ENCODE measurements at regions not wholly inside any gene's neighbourhood (a gene's known extent, or its start where the extent isn't known, plus 50 kb on each side); places are given as distances from the start of the nearest gene placed in this dataset.

GRCh38 chr11:119788096-119788883, 59.3 kb upstream of the NECTIN1 start:
- Histone ChIP-seq H3K4me1 (ENCODE audit: control insufficient read depth in 2 of 2, insufficient read depth in 2 of 2, low read length in 2 of 2) (peaks cover 0 to 2% of the 10 kb centered on the region in 2 donors), H3K36me3 (ENCODE audit: control insufficient read depth in 2 of 2, insufficient read depth in 2 of 2, low read length in 2 of 2) (no peaks in the 10 kb centered on the region), H3K4me3 (ENCODE audit: low read length in 2 of 2) (no peak overlapping the region), H3K27ac (ENCODE audit: low read depth in 2 of 2, low read length in 2 of 2) (no peak overlapping the region), H3K27me3 (ENCODE audit: control insufficient read depth in 2 of 2, insufficient read depth in 2 of 2, low read length in 2 of 2) (peaks cover 0 to 4% of the 10 kb centered on the region in 2 donors), H3K9me3 (ENCODE audit: control insufficient read depth in 2 of 2, low read length in 2 of 2) (no peaks in the 10 kb centered on the region), H3K9ac (ENCODE audit: low read depth in 1 of 2, low read length in 2 of 2) (no peak overlapping the region)

DNA sequence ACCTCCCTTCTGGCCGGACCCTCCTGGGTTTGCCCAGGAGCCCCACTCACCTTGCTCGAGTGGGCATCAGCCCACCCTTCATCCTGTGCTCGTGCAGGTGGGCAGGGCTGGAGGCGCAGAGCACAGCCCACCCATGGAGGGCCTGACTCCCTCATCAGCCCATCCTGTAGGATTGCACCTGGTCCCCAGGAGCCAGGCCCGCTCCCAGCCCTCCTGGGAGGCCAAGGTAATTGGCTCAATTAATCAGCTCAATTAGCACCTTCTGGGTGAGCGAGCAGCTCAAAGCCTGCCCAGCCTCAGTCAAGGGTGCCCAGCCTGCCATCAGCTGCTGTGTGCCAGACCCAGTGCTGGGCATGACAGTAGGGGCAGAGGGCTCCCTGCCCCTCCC, 58.1 kb upstream of the NECTIN1 start:
- H3K36me3 ChIP-seq (ENCODE audit: control insufficient read depth in 2 of 2, insufficient read depth in 2 of 2, low read length in 2 of 2), result no peaks in the 10 kb centered on the region

GRCh38 chr11:119786431-119787073, 57.6 kb upstream of the NECTIN1 start:
- no peak overlapping the region for H3K9ac ChIP-seq (ENCODE audit: low read depth in 1 of 2, low read length in 2 of 2)
- peaks cover 0 to 2% of the 10 kb centered on the region in 2 donors for H3K4me1 ChIP-seq (ENCODE audit: control insufficient read depth in 2 of 2, insufficient read depth in 2 of 2, low read length in 2 of 2)
- no peak overlapping the region for H3K4me3 ChIP-seq (ENCODE audit: low read length in 2 of 2)
- no peaks in the 10 kb centered on the region for H3K9me3 ChIP-seq (ENCODE audit: control insufficient read depth in 2 of 2, low read length in 2 of 2)
- no peak overlapping the region for H3K27ac ChIP-seq (ENCODE audit: low read depth in 2 of 2, low read length in 2 of 2)
- no peaks in the 10 kb centered on the region for H3K36me3 ChIP-seq (ENCODE audit: control insufficient read depth in 2 of 2, insufficient read depth in 2 of 2, low read length in 2 of 2)
- peaks cover 0 to 4% of the 10 kb centered on the region in 2 donors for H3K27me3 ChIP-seq (ENCODE audit: control insufficient read depth in 2 of 2, insufficient read depth in 2 of 2, low read length in 2 of 2)

More for the DNA sequence above, 58.1 kb upstream of the NECTIN1 start:
- H3K9me3 ChIP-seq (ENCODE audit: control insufficient read depth in 2 of 2, low read length in 2 of 2), result no peaks in the 10 kb centered on the region
- H3K27ac ChIP-seq (ENCODE audit: low read depth in 2 of 2, low read length in 2 of 2), result no peak overlapping the region
- peaks cover 0 to 2% of the 10 kb centered on the region in 2 donors for H3K4me1 ChIP-seq (ENCODE audit: control insufficient read depth in 2 of 2, insufficient read depth in 2 of 2, low read length in 2 of 2)
- H3K4me3 ChIP-seq (ENCODE audit: low read length in 2 of 2), result no peak overlapping the region
- H3K9ac ChIP-seq (ENCODE audit: low read depth in 1 of 2, low read length in 2 of 2), result no peak overlapping the region
- peaks cover 0 to 4% of the 10 kb centered on the region in 2 donors for H3K27me3 ChIP-seq (ENCODE audit: control insufficient read depth in 2 of 2, insufficient read depth in 2 of 2, low read length in 2 of 2)

DNA sequence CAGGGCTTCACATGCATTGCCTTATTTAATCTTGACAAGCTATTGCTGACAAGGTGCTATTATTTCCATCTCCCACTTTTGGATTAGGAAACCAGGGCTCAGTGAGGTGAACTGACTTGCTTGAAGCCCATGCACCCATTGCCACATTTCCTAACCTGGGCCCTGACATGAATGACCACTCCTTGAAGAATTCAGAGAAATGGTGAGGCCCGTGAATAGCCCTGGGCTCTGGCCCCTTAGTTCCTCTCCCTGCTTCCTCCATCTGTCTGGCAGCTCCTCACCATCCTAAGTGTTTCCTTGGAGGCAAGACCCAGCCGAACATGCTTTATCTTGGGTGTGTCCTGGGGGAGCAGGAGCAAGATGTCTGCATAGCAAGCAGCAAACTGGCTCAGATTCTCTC, 56.1 kb upstream of the NECTIN1 start:
- Histone ChIP-seq H3K9ac (ENCODE audit: low read depth in 1 of 2, low read length in 2 of 2) (no peak overlapping the region), H3K27ac (ENCODE audit: low read depth in 2 of 2, low read length in 2 of 2) (no peak overlapping the region), H3K4me1 (ENCODE audit: control insufficient read depth in 2 of 2, insufficient read depth in 2 of 2, low read length in 2 of 2) (no peaks in the 10 kb centered on the region), H3K4me3 (ENCODE audit: low read length in 2 of 2) (no peak overlapping the region), H3K9me3 (ENCODE audit: control insufficient read depth in 2 of 2, low read length in 2 of 2) (no peaks in the 10 kb centered on the region), H3K36me3 (ENCODE audit: control insufficient read depth in 2 of 2, insufficient read depth in 2 of 2, low read length in 2 of 2) (no peaks in the 10 kb centered on the region), H3K27me3 (ENCODE audit: control insufficient read depth in 2 of 2, insufficient read depth in 2 of 2, low read length in 2 of 2) (peaks cover 0 to 4% of the 10 kb centered on the region in 2 donors)

DNA sequence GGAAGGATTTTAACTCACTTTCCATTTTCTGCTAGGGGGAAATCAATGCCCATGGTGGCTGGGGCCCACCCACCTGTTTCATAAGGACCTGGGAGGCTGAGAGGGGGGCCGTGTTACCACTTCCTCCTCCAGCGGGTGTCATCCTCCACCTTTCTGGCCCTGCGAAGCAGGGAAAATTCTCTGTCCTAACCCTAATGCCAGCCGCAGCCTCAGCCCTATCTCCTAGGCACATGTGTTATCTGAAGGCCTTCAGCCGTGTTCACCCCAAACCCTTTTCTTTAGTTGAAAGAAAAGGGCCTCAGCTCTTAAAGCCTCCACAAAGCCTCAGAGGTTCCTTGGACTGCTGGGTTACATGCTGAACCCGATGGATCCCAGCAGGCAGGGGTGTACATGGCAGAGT, 55.4 kb upstream of the NECTIN1 start:
- no peaks in the 10 kb centered on the region for H3K4me1 ChIP-seq (ENCODE audit: control insufficient read depth in 2 of 2, insufficient read depth in 2 of 2, low read length in 2 of 2)
- H3K27ac ChIP-seq (ENCODE audit: low read depth in 2 of 2, low read length in 2 of 2), result no peak overlapping the region
- no peaks in the 10 kb centered on the region for H3K9me3 ChIP-seq (ENCODE audit: control insufficient read depth in 2 of 2, low read length in 2 of 2)
- no peak overlapping the region for H3K9ac ChIP-seq (ENCODE audit: low read depth in 1 of 2, low read length in 2 of 2)
- H3K27me3 ChIP-seq (ENCODE audit: control insufficient read depth in 2 of 2, insufficient read depth in 2 of 2, low read length in 2 of 2), result peaks cover 0 to 4% of the 10 kb centered on the region in 2 donors
- no peak overlapping the region for H3K4me3 ChIP-seq (ENCODE audit: low read length in 2 of 2)
- no peaks in the 10 kb centered on the region for H3K36me3 ChIP-seq (ENCODE audit: control insufficient read depth in 2 of 2, insufficient read depth in 2 of 2, low read length in 2 of 2)

- no peak overlapping the region for H3K9ac ChIP-seq (ENCODE audit: low read depth in 1 of 2, low read length in 2 of 2)
- H3K27ac ChIP-seq (ENCODE audit: low read depth in 2 of 2, low read length in 2 of 2), result no peak overlapping the region
- H3K4me1 ChIP-seq (ENCODE audit: control insufficient read depth in 2 of 2, insufficient read depth in 2 of 2, low read length in 2 of 2), result no peaks in the 10 kb centered on the region
- no peaks in the 10 kb centered on the region for H3K36me3 ChIP-seq (ENCODE audit: control insufficient read depth in 2 of 2, insufficient read depth in 2 of 2, low read length in 2 of 2)
- no peak overlapping the region for H3K4me3 ChIP-seq (ENCODE audit: low read length in 2 of 2)
- no peaks in the 10 kb centered on the region for H3K9me3 ChIP-seq (ENCODE audit: control insufficient read depth in 2 of 2, low read length in 2 of 2)
- peaks cover 0 to 4% of the 10 kb centered on the region in 2 donors for H3K27me3 ChIP-seq (ENCODE audit: control insufficient read depth in 2 of 2, insufficient read depth in 2 of 2, low read length in 2 of 2)
These were observed 54.7 kb upstream of the NECTIN1 start for GRCh38 chr11:119783466-119784400.

DNA sequence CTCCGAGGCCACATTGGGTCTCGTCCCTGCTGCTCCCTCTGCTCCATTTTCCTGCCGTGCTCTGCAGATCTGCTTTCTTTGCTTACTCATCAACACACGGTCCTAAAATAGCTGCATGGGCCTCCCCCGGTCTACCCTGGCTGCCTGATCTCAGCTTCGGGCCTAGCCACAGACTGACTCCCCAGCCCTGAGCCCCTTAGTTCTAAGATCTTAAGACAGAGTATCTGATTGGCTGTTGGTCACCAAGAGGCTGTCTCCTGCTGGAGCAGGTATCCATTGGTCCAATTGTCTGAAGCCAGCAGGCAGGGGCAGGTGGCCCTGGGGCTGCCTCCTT, 53.7 kb upstream of the NECTIN1 start:
- Histone ChIP-seq H3K9me3 (ENCODE audit: control insufficient read depth in 2 of 2, low read length in 2 of 2) (no peaks in the 10 kb centered on the region), H3K9ac (ENCODE audit: low read depth in 1 of 2, low read length in 2 of 2) (no peak overlapping the region), H3K4me3 (ENCODE audit: low read length in 2 of 2) (no peak overlapping the region), H3K27me3 (ENCODE audit: control insufficient read depth in 2 of 2, insufficient read depth in 2 of 2, low read length in 2 of 2) (peaks cover 0 to 2% of the 10 kb centered on the region in 2 donors), H3K27ac (ENCODE audit: low read depth in 2 of 2, low read length in 2 of 2) (no peak overlapping the region), H3K36me3 (ENCODE audit: control insufficient read depth in 2 of 2, insufficient read depth in 2 of 2, low read length in 2 of 2) (no peaks in the 10 kb centered on the region), H3K4me1 (ENCODE audit: control insufficient read depth in 2 of 2, insufficient read depth in 2 of 2, low read length in 2 of 2) (no peaks in the 10 kb centered on the region)

DNA sequence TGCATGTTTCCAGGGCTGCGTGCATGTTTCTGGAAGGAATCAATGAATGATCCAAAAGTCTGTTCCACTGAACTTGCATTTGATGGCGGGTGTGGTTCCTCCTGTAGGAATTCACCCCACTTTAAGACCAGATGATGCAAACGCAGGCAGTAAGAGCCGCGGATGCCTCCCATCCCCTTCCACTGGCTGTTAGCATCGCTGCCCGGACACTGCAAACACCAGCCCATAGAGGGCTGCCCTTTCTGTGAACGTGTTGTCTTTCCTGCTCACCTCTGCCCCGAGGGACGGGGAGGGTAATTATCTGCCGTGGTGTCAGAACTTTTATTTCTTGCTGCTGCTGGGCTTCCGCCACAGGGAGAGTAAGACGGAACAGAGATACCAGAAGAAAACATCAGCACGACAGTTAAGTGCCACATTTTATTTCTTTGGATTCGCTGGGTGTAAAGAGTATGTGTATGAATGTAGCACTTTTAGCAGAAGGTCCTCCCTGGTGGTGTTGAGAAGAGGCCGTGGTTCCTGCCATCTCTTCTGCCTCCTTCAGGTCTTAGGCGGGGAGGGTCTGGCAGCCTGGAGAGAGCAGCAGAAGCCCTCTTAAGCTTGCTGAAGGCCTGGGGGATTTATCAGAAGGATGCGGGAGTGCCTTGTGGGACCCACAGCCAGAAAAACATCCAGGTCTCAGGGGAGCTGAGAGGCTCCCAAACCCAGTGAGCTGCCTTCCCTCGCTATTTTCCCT, 53.2 kb upstream of the NECTIN1 start:
- Histone ChIP-seq H3K4me1 (ENCODE audit: control insufficient read depth in 2 of 2, insufficient read depth in 2 of 2, low read length in 2 of 2) (no peaks in the 10 kb centered on the region), H3K9me3 (ENCODE audit: control insufficient read depth in 2 of 2, low read length in 2 of 2) (no peaks in the 10 kb centered on the region), H3K36me3 (ENCODE audit: control insufficient read depth in 2 of 2, insufficient read depth in 2 of 2, low read length in 2 of 2) (no peaks in the 10 kb centered on the region), H3K9ac (ENCODE audit: low read depth in 1 of 2, low read length in 2 of 2) (no peak overlapping the region), H3K4me3 (ENCODE audit: low read length in 2 of 2) (no peak overlapping the region), H3K27ac (ENCODE audit: low read depth in 2 of 2, low read length in 2 of 2) (no peak overlapping the region), H3K27me3 (ENCODE audit: control insufficient read depth in 2 of 2, insufficient read depth in 2 of 2, low read length in 2 of 2) (peaks cover 0 to 2% of the 10 kb centered on the region in 2 donors)

DNA sequence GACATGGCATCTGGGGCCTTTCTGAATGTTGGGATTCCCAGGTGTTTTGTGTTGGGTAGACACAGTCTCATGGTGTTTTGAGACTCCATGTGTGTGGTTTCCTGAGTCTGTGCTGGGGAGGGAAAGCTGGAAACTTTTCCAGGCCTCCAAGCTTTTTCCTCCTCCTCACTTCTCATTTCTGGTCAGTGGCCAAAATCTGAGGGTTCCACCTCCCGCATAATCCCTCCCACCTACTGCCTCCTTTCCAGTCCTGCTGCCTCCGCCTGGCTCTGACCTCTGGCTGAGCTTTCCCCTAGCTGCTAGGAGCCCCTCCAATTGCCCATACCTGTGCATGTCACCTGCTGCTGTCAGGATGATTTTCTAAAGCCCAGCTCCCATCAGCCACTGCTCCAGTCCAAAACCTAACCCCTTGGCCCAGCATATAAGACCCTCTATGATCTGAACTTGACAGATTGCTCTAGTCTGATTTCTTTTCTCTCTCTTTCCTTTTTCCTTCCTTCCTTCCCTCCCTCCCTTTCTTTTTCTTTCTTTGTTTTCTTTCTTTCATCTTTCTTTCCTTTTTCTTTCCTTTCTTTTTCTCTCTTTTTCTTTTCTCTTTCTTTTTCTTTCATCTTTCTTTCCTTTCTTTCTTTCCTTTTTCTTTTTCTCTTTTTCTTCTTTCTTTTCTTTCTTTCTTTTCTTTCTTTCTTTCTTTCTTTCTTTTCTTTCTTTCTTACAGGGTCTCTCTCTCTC, 51.4 kb upstream of the NECTIN1 start:
- H3K27me3 ChIP-seq (ENCODE audit: control insufficient read depth in 2 of 2, insufficient read depth in 2 of 2, low read length in 2 of 2), result peaks cover 0 to 3% of the 10 kb centered on the region in 2 donors
- H3K27ac ChIP-seq (ENCODE audit: low read depth in 2 of 2, low read length in 2 of 2), result no peak overlapping the region
- no peaks in the 10 kb centered on the region for H3K4me1 ChIP-seq (ENCODE audit: control insufficient read depth in 2 of 2, insufficient read depth in 2 of 2, low read length in 2 of 2)
- no peak overlapping the region for H3K4me3 ChIP-seq (ENCODE audit: low read length in 2 of 2)
- H3K9ac ChIP-seq (ENCODE audit: low read depth in 1 of 2, low read length in 2 of 2), result no peak overlapping the region
- H3K36me3 ChIP-seq (ENCODE audit: control insufficient read depth in 2 of 2, insufficient read depth in 2 of 2, low read length in 2 of 2), result no peaks in the 10 kb centered on the region
- no peaks in the 10 kb centered on the region for H3K9me3 ChIP-seq (ENCODE audit: control insufficient read depth in 2 of 2, low read length in 2 of 2)

Measured in mucosa of rectum (tissue), 2 donors.